Rectal smooth muscle tissue (tissue), 1 donor: ENCODE measurements at regions not wholly inside any gene's neighbourhood (a gene's known extent, or its start where the extent isn't known, plus 50 kb on each side); places are given as distances from the start of the nearest gene placed in this dataset.

ENCODE experiments used
- H3K27ac ChIP-seq: one replicate; pipeline ENCODE4 v1.7.0; 2013; ENCODE audit warnings: low read depth, low read length, inconsistent platforms
- H3K27me3 ChIP-seq: one replicate; pipeline ENCODE4 v1.7.0; 2013; ENCODE audit warnings: low read length; ENCODE audit not compliant: control insufficient read depth, insufficient read depth
- H3K36me3 ChIP-seq: one replicate; pipeline ENCODE4 v1.7.0; 2013; ENCODE audit warnings: low read length; ENCODE audit not compliant: control insufficient read depth, insufficient read depth
- H3K4me1 ChIP-seq: one replicate; pipeline ENCODE4 v1.7.0; 2013; ENCODE audit warnings: low read length; ENCODE audit not compliant: control insufficient read depth, insufficient read depth
- H3K4me3 ChIP-seq: one replicate; pipeline ENCODE4 v1.7.0; 2013; ENCODE audit warnings: low read length
- H3K9ac ChIP-seq: one replicate; pipeline ENCODE4 v1.7.0; 2013; ENCODE audit warnings: low read length

DNA sequence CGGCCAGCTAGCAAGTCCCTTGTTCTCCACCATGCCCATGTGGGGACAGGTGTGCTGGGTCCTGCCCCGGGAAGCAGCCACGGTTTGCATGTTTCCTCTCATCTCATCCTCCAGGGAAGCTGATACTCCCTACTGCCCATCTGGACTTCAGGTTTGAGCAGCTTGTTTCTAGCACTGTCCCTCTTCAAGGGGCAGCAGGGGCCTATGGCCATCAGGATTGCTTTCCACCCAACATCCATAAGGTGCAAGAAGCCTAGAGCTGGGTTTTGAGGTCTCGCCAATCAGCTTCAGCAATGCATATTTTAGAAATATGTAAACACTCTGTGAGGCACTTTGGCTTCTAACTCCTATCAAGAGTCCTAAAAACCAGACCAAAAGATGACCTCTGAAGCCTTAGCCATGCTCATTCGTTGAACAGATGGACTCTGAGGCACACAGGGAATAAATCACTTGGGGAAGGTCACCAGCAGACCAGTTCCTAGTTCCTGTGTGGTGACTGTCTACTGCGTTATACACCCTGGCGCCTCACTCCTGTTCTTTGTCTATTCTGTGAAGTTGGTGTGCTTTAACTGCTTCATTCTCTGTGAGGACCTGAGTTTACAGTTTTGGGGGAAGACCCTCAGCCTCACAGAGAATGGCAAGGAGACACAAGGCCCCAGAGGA lies 192.6 kb upstream of the TWIST2 start:
- no peaks in the 10 kb centered on the region for H3K4me1 ChIP-seq
- H3K27ac ChIP-seq: no peak overlapping the region
- H3K36me3 ChIP-seq: no peaks in the 10 kb centered on the region
- H3K27me3 ChIP-seq: no peaks in the 10 kb centered on the region
- no peak overlapping the region for H3K4me3 ChIP-seq
- no peak overlapping the region for H3K9ac ChIP-seq

DNA sequence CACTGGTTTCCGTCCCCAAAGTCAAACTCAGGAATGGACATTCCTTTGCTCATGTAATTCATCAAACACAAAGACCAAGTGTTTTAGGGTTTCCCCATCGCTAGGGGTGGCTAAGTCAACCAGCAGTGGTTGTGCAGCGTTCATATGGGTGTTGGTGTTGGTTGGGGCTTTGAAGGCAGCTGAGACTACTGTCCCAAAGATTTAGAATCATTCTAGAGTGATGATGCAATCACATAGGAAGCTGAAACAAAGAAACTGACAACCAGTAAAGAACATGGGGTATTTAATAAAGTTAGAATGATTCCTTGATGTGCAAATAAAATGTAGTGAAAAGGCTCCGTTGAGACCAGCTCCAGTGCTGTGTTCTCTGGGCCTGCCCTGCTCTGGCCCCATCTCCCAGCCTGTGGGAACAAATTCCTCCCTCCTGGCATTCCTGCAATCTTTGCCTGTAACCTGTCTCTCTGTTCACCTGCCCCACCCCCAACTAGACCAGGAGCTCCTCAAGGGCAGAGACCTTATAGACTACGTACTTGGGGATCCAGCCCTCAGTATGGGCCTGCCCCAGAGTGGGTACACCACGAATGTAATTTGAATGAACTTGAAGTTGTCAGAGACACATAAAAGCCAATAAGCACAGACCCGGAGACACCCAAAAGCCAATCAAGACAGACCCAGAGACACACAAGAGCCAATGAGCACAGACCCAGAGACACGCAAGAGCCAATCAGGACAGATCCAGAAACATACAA lies 191.7 kb upstream of the TWIST2 start:
- H3K36me3 ChIP-seq: no peaks in the 10 kb centered on the region
- no peaks in the 10 kb centered on the region for H3K4me1 ChIP-seq
- H3K27me3 ChIP-seq: no peaks in the 10 kb centered on the region
- H3K27ac ChIP-seq: no peak overlapping the region
- no peak overlapping the region for H3K4me3 ChIP-seq
- H3K9ac ChIP-seq: no peak overlapping the region

DNA sequence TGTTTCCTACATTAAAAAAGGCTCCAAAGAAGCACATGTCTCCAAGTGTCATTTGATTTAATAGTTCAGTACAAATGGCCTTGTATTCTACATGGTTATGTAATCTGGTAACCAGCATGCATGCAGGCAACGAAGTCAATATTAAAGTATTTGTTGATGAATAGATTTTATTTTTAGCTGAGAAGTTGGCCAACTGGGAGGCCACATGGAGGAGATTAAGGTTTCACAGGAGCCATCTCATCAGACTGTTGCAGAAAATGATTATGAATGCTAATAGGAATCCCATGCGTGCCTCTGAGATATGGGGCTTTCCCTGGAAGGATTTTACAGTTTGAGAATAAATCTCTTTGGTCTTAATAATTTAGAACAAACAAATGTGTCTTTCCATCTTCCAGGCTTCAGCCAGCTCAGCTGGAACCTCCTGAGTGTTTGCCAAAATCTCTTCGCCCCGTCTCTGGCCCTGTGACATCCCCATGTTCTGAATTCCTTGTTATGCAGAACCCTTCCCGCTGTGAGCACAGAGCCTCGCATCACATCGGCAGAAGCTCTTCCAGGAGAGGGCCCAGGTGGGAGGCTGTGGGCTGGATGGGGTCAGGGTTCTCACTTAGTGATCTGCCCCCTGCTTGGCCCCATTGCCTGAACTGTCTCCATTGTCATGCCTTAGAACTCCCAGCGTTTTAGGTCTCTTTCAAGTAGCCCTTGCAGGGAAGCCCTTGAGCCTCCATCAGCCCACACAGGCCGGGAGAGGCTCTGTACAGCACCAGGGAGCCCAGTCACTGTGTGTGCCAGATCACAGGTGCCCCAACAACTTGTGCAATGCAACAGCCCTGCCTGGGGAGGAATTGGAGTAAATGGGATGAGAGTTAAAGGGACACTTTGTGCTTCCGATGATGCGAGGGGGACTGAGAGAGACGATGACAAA lies 190.5 kb upstream of the TWIST2 start:
- Histone ChIP-seq H3K4me1 (no peaks in the 10 kb centered on the region), H3K27me3 (no peaks in the 10 kb centered on the region), H3K27ac (no peak overlapping the region), H3K4me3 (no peak overlapping the region), H3K9ac (no peak overlapping the region), H3K36me3 (no peaks in the 10 kb centered on the region)

DNA sequence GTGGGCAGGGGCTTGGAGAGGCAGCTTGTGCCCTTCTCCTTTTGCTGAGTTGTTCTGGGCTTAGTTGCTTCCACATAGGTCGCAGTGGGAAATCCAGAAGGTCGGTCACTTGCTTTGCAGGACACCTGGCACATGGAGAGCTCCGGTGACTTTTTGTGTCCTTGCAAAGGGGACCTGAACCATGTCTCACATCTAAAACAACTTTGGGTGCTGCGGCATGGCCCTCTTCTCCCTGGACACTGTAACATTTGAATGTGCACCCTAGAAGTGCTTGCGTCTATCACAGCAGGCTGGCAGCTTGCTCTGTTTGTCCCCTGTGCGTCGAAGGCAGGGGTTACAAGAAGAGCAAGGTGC lies 189.9 kb upstream of the TWIST2 start:
- no peaks in the 10 kb centered on the region for H3K27me3 ChIP-seq
- no peak overlapping the region for H3K27ac ChIP-seq

DNA sequence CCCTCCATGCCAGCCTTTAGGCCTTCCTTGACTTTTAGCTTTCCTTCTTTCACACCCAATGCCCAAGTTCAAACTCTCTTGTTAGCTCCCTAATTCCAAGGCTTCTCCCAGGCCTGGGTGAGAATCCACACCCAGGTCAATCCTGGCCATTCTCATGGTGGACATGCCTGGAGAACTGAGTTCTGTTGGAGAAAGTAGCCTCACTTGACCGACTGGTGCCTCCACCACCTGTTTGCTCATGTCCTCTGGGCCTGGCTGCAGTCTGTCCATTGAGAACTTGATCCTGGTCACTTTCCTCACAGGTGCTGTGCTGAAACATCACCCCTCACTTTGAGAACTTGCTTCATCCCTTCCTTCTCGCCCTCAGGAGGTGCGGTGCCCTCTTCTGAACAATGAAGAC lies 189.1 kb upstream of the TWIST2 start:
- Histone ChIP-seq H3K9ac (no peak overlapping the region), H3K36me3 (no peaks in the 10 kb centered on the region), H3K27ac (no peak overlapping the region), H3K4me3 (no peak overlapping the region), H3K27me3 (no peaks in the 10 kb centered on the region), H3K4me1 (no peaks in the 10 kb centered on the region)

More for the DNA sequence above, 189.9 kb upstream of the TWIST2 start:
- no peaks in the 10 kb centered on the region for H3K36me3 ChIP-seq
- no peak overlapping the region for H3K9ac ChIP-seq
- no peaks in the 10 kb centered on the region for H3K4me1 ChIP-seq
- no peak overlapping the region for H3K4me3 ChIP-seq

DNA sequence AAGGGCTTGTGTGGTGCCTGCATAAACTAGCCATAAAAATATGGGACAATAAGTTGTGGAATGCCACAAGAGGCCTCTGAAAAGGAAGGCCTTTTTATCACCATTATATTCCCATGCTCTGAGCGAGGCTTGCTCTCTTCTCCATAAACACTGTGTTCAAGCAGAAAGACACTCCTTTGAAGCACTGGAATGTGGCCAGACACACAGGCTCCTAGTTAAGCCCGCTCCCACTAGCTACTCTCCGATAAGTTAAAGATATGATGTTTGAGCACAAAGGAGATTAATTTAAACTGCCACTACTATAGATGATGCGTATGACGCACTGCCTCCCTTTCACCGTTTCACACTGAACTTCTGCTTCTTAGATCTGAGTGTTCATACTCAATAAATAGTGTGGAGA lies 188.7 kb upstream of the TWIST2 start:
- H3K27ac ChIP-seq: no peak overlapping the region
- H3K27me3 ChIP-seq: no peaks in the 10 kb centered on the region
- H3K4me1 ChIP-seq: no peaks in the 10 kb centered on the region
- no peak overlapping the region for H3K4me3 ChIP-seq
- no peak overlapping the region for H3K9ac ChIP-seq
- no peaks in the 10 kb centered on the region for H3K36me3 ChIP-seq

DNA sequence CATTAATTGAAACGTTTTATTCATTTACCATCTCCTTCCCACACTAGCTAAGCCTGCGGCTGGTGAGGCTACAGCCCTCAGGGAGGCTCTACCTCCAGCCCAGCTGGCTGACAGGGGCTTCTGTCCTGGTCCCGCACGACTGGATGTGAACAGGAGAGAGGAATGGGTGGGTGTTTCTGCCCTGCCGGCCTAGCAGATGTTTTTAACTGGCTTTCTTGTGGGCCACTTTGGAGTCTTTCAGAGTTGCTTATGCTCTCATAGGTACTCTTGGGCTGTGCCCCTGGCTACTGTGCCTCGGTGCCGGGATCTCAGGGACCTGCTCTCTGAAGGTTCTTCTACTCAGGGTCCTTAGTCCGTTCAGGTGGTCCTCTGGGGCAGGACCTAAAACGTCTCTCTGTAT lies 184.3 kb upstream of the TWIST2 start:
- Histone ChIP-seq H3K9ac (no peak overlapping the region), H3K36me3 (no peaks in the 10 kb centered on the region), H3K4me3 (no peak overlapping the region), H3K27ac (no peak overlapping the region), H3K4me1 (no peaks in the 10 kb centered on the region), H3K27me3 (no peaks in the 10 kb centered on the region)

DNA sequence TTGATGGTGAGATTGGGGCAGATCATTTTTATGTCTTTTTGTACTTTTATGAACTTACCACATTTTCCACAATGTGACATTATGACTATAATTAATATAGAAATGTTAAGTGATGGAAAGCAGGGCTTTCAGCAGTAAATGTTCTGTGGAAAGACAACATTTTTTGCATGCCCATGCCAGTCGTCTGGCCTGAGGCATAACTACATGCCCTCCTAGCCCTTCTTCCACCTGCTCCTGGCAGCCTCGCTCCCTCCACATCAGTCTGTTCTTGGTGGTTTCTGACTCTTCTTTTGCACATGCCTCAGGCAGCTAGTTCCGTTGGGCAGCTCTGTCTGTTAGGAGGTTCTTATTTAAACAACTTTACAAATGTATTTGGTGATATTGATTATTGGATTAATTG lies 182.0 kb upstream of the TWIST2 start:
- H3K4me1 ChIP-seq: no peaks in the 10 kb centered on the region
- no peak overlapping the region for H3K4me3 ChIP-seq
- H3K27me3 ChIP-seq: no peaks in the 10 kb centered on the region
- no peaks in the 10 kb centered on the region for H3K36me3 ChIP-seq
- no peak overlapping the region for H3K9ac ChIP-seq
- H3K27ac ChIP-seq: no peak overlapping the region

DNA sequence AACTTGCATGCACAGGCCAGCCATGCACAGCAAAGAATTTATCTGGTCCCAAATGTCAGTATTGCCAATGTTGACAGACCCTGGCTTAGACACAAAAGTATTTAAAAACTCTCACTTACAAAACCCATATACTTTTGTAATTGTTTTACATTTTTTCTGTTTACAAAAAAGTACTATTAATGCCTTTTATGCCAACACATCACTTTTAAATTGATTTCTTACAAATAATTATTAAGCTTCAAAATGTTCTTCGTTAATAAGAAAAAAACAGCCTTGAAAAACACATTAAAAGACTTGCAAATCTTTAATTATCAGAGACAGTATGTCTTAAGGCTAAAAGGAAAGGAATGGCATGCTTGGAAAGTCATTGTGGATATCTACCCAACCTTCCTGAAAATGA lies 181.3 kb upstream of the TWIST2 start:
- Histone ChIP-seq H3K36me3 (no peaks in the 10 kb centered on the region), H3K4me1 (no peaks in the 10 kb centered on the region), H3K9ac (no peak overlapping the region), H3K27me3 (no peaks in the 10 kb centered on the region), H3K4me3 (no peak overlapping the region), H3K27ac (no peak overlapping the region)

DNA sequence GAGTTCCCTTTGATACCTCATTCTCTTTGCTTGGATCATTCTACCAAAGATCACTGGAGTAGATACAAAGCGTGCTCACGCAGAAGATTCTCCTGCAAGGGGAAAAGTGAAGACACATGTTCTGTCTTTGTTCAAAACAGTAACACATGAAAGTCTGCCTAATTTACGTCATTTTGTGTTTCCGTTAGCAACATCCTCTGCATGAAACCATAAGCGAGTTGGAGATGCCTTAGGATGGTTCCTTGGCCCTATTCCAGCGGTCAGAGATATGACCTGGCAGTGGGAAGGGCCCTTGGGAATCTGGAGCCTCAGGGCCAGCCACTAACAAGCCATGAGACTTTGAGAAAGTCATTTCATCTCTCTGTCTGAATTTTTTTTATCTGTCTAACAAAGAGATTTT lies 180.9 kb upstream of the TWIST2 start:
- H3K4me3 ChIP-seq: no peak overlapping the region
- no peaks in the 10 kb centered on the region for H3K4me1 ChIP-seq
- H3K27ac ChIP-seq: no peak overlapping the region
- no peak overlapping the region for H3K9ac ChIP-seq
- H3K36me3 ChIP-seq: no peaks in the 10 kb centered on the region
- H3K27me3 ChIP-seq: no peaks in the 10 kb centered on the region

DNA sequence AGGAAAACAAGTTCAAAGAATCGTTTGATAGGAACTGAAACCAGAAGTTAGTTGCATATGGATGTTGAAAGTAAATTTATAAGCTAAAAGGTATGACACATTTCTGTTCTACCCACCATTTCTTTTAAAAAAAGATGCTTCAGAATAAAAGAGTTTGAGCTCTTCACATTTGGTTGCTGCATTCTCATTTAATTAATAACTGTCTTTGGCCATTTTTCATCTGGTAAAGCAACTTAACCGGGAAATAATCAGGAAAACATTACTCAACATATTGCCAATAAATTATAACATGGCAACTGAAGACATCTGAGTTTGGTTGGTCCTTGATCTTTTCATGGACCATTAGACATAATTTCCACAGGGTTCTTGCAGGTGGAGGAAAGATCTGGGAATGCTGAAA lies 180.2 kb upstream of the TWIST2 start:
- Histone ChIP-seq H3K4me1 (no peaks in the 10 kb centered on the region), H3K9ac (no peak overlapping the region), H3K27me3 (no peaks in the 10 kb centered on the region), H3K4me3 (no peak overlapping the region), H3K27ac (no peak overlapping the region), H3K36me3 (no peaks in the 10 kb centered on the region)

DNA sequence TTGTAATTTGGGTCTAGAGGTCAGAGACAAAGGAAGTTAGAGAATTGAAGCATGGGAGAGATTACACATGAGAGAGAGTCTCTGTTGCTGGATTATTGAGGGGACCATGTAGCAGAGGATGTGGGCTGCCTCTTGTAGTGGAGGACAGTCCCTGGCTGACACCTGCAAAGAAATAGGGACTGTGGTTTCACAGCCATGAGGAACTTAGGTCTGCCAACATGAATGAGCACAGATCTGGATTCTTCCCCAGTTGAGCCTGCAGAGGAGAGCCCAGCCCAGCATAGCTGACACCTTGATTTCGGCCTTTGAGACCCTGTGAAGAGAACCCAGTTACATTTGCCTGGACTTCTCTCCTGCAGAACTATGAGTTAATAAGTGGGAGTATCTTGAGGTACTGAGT lies 179.5 kb upstream of the TWIST2 start:
- H3K27ac ChIP-seq: no peak overlapping the region
- no peaks in the 10 kb centered on the region for H3K36me3 ChIP-seq
- no peak overlapping the region for H3K4me3 ChIP-seq
- H3K27me3 ChIP-seq: no peaks in the 10 kb centered on the region
- H3K4me1 ChIP-seq: no peaks in the 10 kb centered on the region
- H3K9ac ChIP-seq: no peak overlapping the region
